GM12873 (cell line): ENCODE measurements at regions not wholly inside any gene's neighbourhood (a gene's known extent, or its start where the extent isn't known, plus 50 kb on each side); places are given as distances from the start of the nearest gene placed in this dataset.

Source experiments
- TF ChIP-seq, protein P1 (sequence below): IDR thresholded peaks from 2 replicates; pipeline ENCODE4 v1.5.1; 2012; ENCODE audit warnings: low read depth, mild to moderate bottlenecking, moderate library complexity, low read length, control low read depth; ENCODE audit not compliant: insufficient read depth; ENCODE audit errors: missing control alignments

DNA sequence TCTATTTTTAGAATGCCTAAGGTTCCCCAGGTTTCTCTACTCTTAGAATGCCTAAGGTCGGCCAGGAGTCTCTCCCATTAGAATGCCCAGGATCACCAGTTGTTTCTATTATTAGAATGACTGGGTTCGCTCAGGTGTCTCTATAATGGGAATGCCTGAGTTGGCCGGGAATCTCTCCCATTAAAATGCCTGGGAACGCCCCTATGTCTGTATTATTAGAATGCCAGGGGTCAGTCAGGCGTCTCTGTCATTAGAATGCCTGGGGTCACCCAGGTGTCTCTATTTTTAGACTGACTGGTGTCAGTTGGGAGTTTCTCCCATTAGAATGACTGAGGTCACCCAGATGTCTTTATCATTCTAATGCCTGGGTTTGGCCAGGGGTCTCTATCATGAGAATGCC lies 2252.5 kb downstream of the TP53TG3F start:
- TF ChIP-seq, protein P1, sequence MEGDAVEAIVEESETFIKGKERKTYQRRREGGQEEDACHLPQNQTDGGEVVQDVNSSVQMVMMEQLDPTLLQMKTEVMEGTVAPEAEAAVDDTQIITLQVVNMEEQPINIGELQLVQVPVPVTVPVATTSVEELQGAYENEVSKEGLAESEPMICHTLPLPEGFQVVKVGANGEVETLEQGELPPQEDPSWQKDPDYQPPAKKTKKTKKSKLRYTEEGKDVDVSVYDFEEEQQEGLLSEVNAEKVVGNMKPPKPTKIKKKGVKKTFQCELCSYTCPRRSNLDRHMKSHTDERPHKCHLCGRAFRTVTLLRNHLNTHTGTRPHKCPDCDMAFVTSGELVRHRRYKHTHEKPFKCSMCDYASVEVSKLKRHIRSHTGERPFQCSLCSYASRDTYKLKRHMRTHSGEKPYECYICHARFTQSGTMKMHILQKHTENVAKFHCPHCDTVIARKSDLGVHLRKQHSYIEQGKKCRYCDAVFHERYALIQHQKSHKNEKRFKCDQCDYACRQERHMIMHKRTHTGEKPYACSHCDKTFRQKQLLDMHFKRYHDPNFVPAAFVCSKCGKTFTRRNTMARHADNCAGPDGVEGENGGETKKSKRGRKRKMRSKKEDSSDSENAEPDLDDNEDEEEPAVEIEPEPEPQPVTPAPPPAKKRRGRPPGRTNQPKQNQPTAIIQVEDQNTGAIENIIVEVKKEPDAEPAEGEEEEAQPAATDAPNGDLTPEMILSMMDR: no peak

DNA sequence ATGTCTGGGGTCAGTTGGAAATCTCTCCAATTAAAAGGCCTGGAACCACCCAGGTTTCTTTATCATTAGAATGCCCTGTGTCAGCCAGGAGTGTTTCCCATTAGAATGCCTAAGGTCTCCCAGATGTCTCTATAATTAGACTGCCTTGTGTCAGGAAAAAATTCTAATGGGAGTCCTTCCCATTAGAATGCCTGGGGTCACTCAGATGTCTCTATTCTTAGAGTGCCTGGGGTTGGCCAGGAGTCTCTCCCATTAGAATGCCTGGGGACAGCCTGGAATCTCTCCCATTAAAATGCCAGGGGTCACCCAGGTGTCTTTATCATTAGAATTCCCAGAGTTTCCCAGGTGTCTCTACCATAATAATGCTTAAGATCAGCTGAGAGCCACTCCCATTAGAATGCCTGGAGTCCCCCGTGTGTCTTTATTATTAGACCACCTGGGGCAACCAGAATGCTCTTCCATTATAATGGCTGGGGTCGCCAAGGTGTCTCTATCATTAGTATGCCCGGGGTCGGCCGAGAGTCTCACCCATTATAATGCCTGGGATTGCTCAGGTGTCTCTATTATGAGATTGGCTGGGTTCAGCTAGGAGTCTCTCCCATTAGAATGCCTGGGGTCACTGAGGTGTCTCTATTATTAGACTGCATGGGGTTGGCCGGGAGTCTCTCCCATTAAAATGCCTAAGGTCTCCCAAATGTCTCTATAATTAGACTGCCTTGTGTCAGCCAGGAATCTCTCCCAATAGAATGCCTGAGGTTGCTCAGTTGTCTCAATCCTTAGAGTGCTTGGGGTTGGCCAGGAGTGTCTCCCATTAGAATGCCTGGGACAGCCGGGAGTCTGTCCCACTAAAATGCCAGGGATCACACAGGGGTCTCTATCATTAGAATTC lies 2254.6 kb downstream of the TP53TG3F start:
- TF ChIP-seq, protein P1: no peak

DNA sequence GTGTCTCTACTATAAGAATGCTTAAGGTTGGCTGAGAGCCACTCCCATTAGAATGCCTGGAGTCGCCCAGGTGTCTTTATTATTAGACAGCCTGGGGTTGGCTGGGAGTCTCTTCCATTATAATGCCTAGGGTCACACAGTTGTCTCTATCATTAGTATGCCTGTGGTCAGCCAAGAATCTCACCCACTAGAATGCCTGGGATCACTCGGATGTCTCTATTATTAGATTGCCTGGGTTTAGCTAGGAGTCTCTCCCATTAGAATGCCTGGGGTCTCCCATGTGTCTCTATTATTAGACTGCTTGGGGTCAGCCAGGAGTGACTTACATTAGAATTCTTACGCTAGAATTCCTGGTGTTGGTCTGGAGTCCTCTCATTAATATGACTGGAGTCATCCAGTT lies 2255.3 kb downstream of the TP53TG3F start:
- TF ChIP-seq, protein P1: no peak

DNA sequence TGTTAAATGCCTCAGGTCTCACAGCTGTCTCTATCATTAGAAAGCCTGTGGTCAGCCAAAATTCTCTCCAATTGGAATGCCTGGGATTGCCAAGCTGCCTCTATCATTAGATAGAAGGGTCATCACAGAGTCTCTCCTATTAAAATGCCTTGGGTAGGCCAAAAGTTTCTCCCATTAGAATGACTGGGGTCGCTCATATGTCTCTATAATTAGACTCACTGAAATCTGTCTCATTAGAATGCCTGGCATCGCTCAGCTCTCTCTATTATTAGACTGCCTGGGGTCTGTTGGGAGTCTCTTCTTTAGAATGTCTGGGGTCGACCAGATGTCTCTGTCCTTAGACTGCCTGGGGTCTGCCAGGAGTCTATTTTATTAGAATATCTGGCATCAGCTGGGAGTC lies 2265.1 kb downstream of the TP53TG3F start:
- TF ChIP-seq, protein P1: no peak

DNA sequence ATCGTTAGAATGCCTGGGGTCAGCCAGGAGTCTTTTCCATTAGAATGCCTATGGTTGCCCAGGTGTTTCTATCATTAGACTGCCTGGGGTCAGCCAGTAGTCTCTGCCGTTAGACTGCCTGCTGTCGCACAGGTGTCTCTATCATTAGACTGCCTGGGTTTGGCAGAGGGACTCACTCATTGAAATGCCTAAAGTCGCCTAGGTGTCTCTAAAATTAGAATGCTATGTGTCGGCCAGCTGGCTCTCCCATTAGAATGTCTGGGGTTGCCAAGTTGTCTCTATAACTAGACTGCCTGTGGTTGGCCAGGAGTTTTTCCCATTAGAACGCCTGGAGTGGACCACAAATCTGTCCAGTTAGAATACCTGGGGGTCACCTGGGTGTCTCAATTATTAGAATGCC lies 2266.5 kb downstream of the TP53TG3F start:
- TF ChIP-seq, protein P1: no peak

DNA sequence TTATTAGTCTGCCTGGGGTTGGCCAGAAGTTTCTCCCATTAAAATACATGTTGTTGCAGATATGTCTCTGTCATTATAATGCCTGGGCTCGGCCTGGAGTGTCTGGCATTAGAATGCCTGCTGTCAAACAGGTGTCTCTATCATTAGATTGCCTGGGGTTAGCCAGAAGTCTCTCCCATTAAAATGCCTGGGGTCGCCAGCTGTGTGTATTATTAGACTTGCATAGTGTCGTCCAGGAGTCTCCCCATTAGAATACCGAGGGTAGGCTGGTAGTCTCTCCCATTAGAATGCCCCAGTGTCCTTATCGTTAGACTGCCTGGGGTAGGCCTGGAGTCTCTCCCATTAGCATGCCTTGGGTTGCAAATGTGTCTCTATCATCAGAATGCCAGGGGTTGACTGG lies 2270.8 kb downstream of the TP53TG3F start:
- TF ChIP-seq, protein P1: no peak

DNA sequence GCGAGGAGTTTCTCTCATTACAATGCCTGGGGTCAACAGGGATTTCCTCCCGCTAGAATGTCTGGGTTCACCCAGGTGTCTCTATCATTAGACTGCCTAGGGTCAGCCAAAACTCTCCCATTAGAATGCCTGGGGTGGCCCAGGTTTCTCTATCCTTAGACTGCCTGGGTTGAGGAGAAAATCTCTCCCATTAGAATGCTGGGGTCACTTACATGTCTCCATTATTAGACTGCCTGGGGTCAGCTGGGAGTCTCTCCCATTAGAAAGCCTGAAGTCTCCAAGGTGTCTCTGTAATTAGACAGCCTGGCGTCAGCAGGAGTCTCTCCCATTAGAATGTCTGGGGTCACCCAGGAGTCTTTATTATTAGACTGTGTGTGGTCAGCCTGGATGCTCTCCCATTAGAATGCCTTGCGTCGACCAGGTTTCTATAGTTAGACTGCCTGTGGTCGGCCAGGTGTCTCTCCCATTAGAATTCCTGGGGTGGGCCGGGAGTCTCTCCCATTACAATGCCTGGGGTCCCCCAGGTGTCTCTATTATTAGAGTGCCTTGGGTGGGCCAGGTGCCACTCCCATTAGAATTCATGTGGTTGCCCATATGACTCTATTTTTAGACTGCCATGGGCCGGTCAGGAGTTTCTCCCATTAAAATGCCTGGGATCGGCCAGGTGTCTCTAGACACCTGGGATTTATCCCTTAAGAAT lies 2272.1 kb downstream of the TP53TG3F start:
- TF ChIP-seq, protein P1: no peak
